ENCODE measurements at regions not wholly inside any gene's neighbourhood (a gene's known extent, or its start where the extent isn't known, plus 50 kb on each side); places are given as distances from the start of the nearest gene placed in this dataset.

DNA sequence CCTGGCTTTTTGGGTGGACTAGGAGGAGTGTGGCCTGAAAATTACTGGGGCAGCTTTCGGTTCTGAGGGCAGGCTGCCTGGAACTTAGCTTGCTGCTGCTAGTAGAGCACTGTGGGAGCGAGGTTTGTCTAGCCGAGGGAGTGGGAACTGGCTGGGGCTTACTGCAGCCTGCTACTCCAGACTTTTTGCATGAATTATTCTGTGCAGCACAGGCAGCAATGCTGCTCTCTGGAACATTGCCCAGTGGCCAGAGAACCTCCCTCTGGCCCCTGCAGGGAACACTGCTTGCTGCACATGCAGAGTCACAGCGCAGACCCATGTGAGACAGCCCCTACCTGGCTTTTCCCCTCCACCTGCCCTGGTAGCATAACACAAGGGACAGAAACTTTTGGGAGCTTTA lies 263.9 kb upstream of the SLITRK2 start:
- TF ChIP-seq, protein P1, sequence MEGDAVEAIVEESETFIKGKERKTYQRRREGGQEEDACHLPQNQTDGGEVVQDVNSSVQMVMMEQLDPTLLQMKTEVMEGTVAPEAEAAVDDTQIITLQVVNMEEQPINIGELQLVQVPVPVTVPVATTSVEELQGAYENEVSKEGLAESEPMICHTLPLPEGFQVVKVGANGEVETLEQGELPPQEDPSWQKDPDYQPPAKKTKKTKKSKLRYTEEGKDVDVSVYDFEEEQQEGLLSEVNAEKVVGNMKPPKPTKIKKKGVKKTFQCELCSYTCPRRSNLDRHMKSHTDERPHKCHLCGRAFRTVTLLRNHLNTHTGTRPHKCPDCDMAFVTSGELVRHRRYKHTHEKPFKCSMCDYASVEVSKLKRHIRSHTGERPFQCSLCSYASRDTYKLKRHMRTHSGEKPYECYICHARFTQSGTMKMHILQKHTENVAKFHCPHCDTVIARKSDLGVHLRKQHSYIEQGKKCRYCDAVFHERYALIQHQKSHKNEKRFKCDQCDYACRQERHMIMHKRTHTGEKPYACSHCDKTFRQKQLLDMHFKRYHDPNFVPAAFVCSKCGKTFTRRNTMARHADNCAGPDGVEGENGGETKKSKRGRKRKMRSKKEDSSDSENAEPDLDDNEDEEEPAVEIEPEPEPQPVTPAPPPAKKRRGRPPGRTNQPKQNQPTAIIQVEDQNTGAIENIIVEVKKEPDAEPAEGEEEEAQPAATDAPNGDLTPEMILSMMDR (IDR thresholded peaks at IDR 0.05 in 2 of 3, conservative IDR thresholded peaks at IDR 0.05 in 1 of 3; ENCODE audit: control insufficient read depth in 2 of 3, extremely low read depth in 1 of 3, insufficient read depth in 1 of 3, low read depth in 3 of 3, low read length in 3 of 3) = no peak
- TF ChIP-seq SP1 (IDR thresholded peaks at IDR 0.05; ENCODE audit: low read depth, low read length) (no peak), EP300 (IDR thresholded peaks at IDR 0.05; ENCODE audit: borderline replicate concordance in 1 of 2, control insufficient read depth in 1 of 2, low read depth in 2 of 2, low read length in 2 of 2) (no peak), RAD51 (IDR thresholded peaks at IDR 0.05) (no peak), POLR2AphosphoS5 (IDR thresholded peaks at IDR 0.05; ENCODE audit: low read length) (no peak), SUZ12 (IDR thresholded peaks at IDR 0.05; ENCODE audit: unreplicated experiment) (no peak)
- TF ChIP-seq, protein P2, sequence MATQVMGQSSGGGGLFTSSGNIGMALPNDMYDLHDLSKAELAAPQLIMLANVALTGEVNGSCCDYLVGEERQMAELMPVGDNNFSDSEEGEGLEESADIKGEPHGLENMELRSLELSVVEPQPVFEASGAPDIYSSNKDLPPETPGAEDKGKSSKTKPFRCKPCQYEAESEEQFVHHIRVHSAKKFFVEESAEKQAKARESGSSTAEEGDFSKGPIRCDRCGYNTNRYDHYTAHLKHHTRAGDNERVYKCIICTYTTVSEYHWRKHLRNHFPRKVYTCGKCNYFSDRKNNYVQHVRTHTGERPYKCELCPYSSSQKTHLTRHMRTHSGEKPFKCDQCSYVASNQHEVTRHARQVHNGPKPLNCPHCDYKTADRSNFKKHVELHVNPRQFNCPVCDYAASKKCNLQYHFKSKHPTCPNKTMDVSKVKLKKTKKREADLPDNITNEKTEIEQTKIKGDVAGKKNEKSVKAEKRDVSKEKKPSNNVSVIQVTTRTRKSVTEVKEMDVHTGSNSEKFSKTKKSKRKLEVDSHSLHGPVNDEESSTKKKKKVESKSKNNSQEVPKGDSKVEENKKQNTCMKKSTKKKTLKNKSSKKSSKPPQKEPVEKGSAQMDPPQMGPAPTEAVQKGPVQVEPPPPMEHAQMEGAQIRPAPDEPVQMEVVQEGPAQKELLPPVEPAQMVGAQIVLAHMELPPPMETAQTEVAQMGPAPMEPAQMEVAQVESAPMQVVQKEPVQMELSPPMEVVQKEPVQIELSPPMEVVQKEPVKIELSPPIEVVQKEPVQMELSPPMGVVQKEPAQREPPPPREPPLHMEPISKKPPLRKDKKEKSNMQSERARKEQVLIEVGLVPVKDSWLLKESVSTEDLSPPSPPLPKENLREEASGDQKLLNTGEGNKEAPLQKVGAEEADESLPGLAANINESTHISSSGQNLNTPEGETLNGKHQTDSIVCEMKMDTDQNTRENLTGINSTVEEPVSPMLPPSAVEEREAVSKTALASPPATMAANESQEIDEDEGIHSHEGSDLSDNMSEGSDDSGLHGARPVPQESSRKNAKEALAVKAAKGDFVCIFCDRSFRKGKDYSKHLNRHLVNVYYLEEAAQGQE (IDR thresholded peaks at IDR 0.05; ENCODE audit: low read depth, low read length) = no peak
- TF ChIP-seq, protein P3, sequence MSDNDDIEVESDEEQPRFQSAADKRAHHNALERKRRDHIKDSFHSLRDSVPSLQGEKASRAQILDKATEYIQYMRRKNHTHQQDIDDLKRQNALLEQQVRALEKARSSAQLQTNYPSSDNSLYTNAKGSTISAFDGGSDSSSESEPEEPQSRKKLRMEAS (IDR thresholded peaks at IDR 0.05; ENCODE audit: low read depth, low read length) = no peak

Data from GM12878 (cell line).